Stimulated activated CD4-positive, alpha-beta T cell treated with anti-CD3 and anti-CD28 coated beads, Interleukin-4, amount 100 ng/mL, for 1 hour (primary cell): ENCODE measurements at regions not wholly inside any gene's neighbourhood (a gene's known extent, or its start where the extent isn't known, plus 50 kb on each side); places are given as distances from the start of the nearest gene placed in this dataset.

ENCODE experiments used
- DNase-seq: peaks from one replicate; pipeline ENCODE4 v3.0.0-alpha.2; 2020

DNA sequence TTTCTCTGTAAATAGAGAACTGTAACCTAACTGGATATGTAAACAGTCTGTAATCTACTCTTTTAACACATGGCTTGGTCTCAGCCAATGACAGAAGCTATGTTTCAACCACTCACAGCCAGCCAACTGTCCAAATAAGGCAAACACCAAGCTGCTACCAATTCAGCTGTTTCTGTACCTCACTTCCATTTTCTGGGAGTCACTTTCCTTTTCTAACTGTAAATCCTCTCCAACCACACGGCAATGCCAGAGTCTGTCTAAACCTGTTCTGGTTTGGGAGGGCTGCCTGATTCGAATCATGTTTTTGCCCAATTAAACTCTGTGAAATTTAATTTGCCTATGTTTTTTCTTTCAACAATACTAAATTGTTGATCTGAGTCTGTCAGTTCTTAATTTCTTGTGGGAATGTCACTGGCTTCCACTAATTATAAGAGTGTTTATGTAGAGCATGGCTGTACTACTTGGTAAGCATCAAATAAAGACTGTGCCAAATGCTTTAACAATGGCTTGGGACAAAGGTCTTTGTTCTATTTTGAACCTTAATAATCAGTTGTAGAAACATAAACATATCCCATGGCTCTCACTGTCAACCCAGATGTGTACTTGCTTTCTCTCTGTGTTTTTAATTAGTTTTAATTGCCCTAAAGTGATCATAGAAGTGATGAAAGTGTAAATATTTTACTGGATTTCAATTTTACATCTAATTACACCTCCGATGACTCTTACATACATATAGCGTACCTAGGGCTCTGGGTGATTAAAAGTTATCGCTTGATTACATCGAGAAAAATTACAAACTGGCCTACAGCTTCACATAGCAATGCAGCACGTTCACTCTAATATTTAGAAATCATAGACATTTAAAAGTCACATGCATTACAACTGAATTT, 1144.6 kb upstream of the TMPRSS15 start:
- no peak for DNase-seq

- no peak for DNase-seq
Observed at GRCh38 chr21:19553919-19554615, 1150.5 kb upstream of the TMPRSS15 start.

GRCh38 chr21:19557046-19557445, 1153.5 kb upstream of the TMPRSS15 start:
- DNase-seq, result no peak

DNA sequence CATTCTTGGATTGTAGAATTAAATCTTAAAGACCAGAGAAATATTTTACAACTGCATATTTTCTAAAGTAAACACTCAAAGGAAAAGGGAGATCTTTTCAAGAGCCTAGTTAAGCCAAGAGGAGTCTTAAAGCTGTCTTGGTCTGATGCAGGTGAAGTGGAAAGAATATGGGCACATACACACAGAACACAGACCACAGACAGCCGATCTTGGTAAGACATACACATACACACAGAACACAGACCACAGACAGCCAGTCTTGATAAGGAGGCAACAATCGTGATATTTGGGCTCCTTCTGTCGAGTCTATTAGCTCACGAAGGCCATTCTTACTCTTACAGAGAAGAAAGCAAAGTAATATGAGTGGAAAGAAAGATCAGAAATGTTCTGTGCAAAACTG, 1153.9 kb upstream of the TMPRSS15 start:
- no peak for DNase-seq

DNA sequence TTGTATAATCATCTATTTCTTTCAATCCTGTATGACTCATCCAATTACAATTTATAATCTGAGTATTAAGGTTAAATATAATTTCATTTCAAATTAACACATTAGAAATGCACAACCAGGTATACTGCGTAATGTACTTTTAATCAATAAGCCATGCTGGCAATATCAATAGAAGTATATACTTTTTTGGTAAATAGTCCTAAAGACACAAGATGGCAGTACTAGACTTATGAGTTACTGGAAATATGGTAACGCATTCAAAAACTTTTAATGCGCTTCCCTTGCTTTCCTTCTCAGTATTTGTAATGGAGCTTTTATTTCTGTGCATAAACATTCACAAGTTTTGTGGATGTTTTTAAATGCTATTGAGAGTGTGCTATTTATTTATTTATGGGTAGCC, 1162.0 kb upstream of the TMPRSS15 start:
- no peak for DNase-seq

- no peak for DNase-seq
Observed at GRCh38 chr21:19566975-19567374, 1163.4 kb upstream of the TMPRSS15 start.

- no peak for DNase-seq
Observed at GRCh38 chr21:19577381-19577780, 1173.8 kb upstream of the TMPRSS15 start.

DNA sequence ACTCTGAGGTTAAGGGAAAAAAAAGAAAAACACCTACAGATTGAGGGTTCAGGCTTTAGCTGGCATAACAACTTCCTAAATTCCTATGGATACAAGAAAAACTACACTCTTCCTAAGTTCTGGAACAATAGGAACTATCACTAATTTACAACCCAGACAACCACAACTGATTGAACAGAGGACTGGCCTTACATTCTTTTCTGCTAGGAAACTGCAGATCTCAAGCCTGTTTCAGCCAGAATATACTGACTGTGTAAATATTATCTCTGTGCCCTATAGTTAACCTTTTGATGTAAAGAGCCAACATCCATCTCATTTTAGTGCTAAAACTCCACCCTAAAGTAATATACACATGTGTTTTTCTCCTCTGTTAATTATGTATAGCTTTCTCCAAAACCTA, 1186.5 kb upstream of the TMPRSS15 start:
- DNase-seq, result no peak

- no peak for DNase-seq
Observed at GRCh38 chr21:19603011-19603593, 1199.5 kb upstream of the TMPRSS15 start.

DNA sequence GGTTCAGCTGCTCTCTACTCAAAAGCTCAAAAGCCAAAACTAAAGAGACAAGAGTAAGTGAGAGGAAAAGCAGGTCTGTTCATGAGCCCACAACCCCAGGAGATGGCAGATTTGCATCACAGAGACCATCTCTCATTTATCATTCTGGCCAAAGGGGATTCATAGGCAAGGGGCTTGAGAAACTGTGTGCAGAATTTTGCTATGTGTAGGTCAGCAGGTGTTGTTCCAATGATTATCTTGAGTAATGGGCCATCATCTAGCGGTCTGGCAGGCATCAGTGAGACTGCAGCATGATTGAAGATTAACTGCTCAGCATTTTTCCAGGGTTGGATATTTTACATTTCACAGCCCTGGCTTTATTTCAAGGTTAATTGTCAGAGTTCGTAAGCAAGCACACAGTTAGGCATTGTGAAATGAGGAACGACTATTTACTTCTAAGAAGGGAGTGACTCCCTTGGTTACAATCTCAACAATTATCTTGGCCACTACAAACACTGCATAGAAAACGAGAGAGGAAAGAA, 1204.6 kb upstream of the TMPRSS15 start:
- DNase-seq, result no peak

GRCh38 chr21:19609611-19610010, 1206.0 kb upstream of the TMPRSS15 start:
- DNase-seq, result no peak

- DNase-seq, result no peak
Observed at GRCh38 chr21:19621837-19622496, 1218.4 kb upstream of the TMPRSS15 start.

DNA sequence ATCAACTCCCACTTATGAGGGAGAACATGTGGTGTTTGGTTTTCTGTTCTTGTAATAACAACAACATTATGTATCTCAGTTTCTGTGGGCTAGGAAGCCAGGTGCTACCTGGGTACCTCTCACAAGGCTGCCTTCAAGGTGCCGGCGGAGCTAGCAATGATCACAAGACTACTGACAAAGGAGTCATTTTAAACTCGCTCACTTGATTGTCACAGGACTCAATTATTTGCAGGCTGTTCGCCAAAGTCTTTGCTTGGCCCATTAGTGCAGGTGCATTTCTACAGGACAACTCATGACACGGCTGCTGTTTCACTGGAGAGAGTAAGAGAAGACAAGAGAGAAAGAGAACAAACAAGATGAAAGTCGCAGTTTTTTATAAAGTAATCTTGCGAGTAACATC, 1237.4 kb upstream of the TMPRSS15 start:
- no peak for DNase-seq

DNA sequence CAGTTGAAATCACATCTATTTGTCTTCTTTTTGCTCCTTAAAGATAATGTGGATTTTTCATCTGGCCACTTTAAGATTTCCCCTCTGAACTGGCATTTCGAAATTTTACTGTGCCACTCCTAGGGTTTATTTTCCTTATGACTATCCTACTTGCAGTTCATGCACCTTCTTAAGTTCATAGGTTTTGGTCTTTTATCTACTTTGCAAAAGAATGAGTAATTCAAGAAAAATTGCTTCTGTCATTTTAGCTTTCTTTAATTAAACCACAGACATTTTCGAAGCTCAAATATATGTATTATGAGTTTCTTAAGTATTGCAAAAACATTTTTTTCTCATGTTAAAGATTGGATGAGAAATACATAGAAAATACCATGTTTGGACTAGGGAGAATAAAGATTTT, 1244.8 kb upstream of the TMPRSS15 start:
- no peak for DNase-seq

DNA sequence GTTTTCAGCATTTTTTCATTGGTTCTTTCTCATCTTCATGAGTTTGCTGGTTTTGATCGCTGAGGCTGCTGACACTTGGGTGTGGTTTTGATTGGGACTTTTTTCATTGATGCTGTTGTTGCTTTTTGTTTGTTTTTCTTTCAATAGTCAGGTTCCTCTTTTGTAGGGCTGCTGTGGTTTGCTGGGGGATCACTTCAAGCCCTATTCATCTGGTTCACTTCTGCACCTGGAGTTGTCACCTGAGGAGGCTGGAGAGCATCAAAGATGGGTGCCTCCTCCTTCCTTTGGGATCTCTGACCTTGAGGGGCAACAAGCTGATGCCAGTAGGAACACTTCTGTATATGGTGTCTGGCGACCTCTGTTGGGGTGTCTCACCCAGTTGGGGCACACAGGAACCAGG, 1279.9 kb upstream of the TMPRSS15 start:
- no peak for DNase-seq

GRCh38 chr21:19684328-19684727, 1280.7 kb upstream of the TMPRSS15 start:
- DNase-seq, result no peak

DNA sequence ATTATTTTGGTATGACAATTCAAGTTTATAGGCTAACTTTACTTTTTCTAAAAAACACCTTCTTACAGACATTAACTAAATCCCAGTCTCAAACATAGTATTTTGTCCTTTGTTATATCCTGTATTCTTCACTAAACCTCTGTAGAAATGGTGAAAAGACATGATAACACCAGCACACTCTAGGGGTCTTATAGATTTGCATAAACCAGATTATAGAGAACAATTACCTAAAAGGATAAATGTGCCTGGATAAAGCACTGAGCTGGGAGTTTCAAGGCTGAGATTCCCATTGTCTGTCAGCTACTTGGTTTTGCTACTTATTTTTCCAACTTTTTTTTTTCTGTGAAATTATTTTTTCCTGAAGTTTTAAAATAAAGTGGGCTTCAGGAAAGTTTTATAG, 1288.6 kb upstream of the TMPRSS15 start:
- DNase-seq, result no peak

DNA sequence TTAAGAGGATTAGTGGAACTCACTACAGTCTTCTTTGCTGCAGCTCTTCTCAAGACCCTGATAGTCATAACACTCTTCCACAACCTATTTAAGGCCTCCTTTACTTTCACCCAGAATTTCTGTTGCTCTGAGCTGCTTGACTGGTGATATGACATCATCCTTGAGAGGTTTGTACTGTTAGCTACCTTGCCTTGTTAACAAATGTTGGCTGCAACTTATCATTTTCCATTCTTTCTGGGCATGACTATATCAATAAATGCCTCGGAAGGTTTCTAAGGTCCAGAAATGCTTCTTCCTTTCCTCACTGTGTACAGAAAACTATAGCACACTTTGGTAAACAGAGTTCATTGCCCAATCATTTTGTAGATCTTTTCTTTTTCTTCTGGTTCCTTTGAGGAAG, 1292.2 kb upstream of the TMPRSS15 start:
- DNase-seq, result no peak

GRCh38 chr21:19700476-19700875, 1296.9 kb upstream of the TMPRSS15 start:
- DNase-seq, result no peak

GRCh38 chr21:19702726-19703125, 1295.5 kb upstream of the NCAM2 start:
- no peak for DNase-seq

DNA sequence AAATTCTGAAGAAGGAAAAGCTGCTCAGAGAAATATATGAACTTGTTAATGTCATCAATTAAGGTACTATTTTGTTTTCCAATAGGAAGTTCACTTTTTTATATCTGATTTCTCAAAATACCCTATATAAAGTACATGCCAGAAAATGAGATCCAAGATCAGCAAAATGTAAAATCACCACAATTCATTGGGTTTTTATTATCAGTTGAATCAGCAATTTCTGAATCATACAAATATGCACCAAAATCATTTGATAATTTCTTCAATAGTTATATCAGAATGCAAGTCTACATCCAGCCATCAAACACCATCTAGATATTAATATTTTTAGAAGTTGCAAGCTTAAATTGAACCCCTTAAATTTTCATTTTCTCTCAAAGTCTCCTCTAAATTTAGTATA, 1293.4 kb upstream of the NCAM2 start:
- no peak for DNase-seq

GRCh38 chr21:19712441-19712840, 1285.8 kb upstream of the NCAM2 start:
- DNase-seq, result no peak

DNA sequence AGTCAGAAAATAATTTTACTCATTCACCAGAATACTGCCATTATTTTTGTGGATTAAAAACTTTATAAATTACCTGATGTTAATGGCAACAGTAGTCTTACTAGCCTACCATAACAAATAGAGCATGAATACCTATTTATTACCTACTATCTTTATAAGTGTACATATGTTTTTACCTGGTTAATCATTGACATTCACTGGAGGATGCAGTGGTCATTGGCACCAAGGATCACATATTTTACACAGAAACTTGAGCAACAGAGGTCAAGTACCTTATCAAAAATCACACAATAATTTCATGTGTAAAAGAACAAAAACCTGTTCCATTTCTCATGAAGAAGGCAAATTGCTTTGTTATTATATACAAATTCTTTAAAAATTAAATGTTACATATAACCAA, 1284.9 kb upstream of the NCAM2 start:
- no peak for DNase-seq
